ENCODE measurements at regions not wholly inside any gene's neighbourhood (a gene's known extent, or its start where the extent isn't known, plus 50 kb on each side); places are given as distances from the start of the nearest gene placed in this dataset.
A peak's percentile ranks its signal among the peaks of the same experiment; 100 is the strongest.

DNA sequence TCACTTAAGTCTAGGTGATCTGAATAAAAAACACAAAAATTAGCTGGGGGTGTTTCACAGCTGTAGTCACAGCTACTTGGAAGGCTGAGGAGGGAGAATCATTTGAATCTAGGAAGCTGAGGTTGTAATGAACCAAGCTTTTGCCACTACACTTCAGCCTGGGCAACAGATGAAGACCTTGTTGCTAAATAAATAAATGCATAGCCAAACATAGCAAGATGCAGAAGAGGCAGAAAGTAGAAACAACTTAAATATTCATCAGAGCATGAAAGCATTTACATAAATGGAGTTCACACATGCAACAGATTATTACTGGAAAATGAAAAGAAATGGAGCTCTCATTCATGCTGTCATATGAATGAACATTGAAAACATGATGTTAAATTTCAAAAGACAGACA is 348.9 kb upstream of the HSFY2 start:
- no peak overlapping the region for H3K9ac ChIP-seq (ENCODE audit: low read length)
- no peaks in the 10 kb centered on the region for H3K9me3 ChIP-seq (ENCODE audit: control insufficient read depth, low read length)
- H3K4me3 ChIP-seq (ENCODE audit: low read length), result no peak overlapping the region
- no peaks in the 10 kb centered on the region for H3K36me3 ChIP-seq (ENCODE audit: control insufficient read depth, insufficient read depth, low read length)
- H3K27me3 ChIP-seq (ENCODE audit: control insufficient read depth, insufficient read depth, low read length), result no peaks in the 10 kb centered on the region
- H3K4me1 ChIP-seq (ENCODE audit: control insufficient read depth, insufficient read depth, low read length), result no peaks in the 10 kb centered on the region

DNA sequence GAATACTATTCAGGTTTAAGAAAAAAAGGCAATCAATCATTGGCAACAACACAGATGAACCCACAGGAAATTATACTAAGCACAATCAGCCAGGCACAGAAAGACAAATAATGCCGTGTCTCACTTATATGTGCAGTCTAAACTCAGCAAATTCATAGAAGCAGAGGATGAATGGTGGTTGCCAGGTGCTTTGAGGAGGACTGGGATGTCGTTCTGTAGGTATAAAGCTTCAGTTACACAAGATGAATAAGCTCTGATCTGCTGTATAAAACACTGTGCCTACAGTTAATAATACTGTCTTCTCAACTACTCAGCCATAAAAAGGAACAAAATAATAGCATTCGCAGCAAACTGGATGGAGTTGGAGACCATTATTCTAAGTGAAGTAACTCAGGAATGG is 324.8 kb upstream of the HSFY2 start:
- no peak overlapping the region for H3K4me3 ChIP-seq (ENCODE audit: low read length)

DNA sequence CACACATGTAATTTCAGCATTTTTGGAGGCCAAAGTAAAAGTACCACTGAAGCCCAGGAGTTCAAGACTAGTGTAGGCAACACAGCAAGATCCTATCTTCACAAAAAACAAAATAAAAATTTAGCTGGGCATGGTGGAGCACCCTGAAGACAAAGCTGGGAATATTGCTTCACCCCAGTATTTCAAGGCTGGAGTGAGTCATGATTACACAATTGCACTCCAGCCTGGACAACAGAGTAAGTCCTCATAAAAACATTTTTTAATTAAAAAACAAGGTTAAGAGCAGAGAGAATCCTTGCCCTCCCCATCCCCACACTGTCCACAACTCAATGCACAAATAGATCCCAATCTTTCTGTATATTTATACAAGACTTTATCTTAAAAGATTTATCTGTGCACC is 321.9 kb upstream of the HSFY2 start:
- no peak overlapping the region for H3K4me3 ChIP-seq (ENCODE audit: low read length)
- H3K9ac ChIP-seq (ENCODE audit: low read length), result no peak overlapping the region
- no peaks in the 10 kb centered on the region for H3K36me3 ChIP-seq (ENCODE audit: control insufficient read depth, insufficient read depth, low read length)
- no peaks in the 10 kb centered on the region for H3K27me3 ChIP-seq (ENCODE audit: control insufficient read depth, insufficient read depth, low read length)
- no peaks in the 10 kb centered on the region for H3K9me3 ChIP-seq (ENCODE audit: control insufficient read depth, low read length)
- no peaks in the 10 kb centered on the region for H3K4me1 ChIP-seq (ENCODE audit: control insufficient read depth, insufficient read depth, low read length)

More for the DNA sequence above, 324.8 kb upstream of the HSFY2 start:
- no peaks in the 10 kb centered on the region for H3K36me3 ChIP-seq (ENCODE audit: control insufficient read depth, insufficient read depth, low read length)
- H3K9ac ChIP-seq (ENCODE audit: low read length), result no peak overlapping the region
- H3K4me1 ChIP-seq (ENCODE audit: control insufficient read depth, insufficient read depth, low read length), result no peaks in the 10 kb centered on the region
- H3K9me3 ChIP-seq (ENCODE audit: control insufficient read depth, low read length), result no peaks in the 10 kb centered on the region
- H3K27me3 ChIP-seq (ENCODE audit: control insufficient read depth, insufficient read depth, low read length), result no peaks in the 10 kb centered on the region

DNA sequence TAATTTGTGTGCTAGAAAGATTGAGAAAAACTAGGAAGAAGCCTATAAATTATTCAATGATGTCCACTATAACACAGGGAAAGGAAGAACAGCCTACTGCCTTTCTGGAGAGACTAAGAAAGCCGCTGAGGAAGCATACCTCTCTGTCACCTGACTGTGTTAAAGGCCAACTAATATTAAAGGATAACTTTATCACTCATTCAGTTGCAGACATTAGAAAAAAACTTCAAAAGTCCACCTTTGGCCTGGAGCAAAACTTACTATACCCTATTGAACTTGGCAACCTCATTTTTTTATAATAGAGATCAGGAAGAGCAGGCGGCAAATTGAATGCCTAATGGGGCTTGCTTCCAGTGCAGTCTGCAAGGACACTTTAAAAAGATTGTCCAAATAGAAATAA is 309.5 kb upstream of the HSFY2 start:
- Histone ChIP-seq H3K4me3 (ENCODE audit: low read length) (no peak overlapping the region), H3K36me3 (ENCODE audit: control insufficient read depth, insufficient read depth, low read length) (no peaks in the 10 kb centered on the region), H3K27me3 (ENCODE audit: control insufficient read depth, insufficient read depth, low read length) (no peaks in the 10 kb centered on the region), H3K9ac (ENCODE audit: low read length) (no peak overlapping the region), H3K9me3 (ENCODE audit: control insufficient read depth, low read length) (no peaks in the 10 kb centered on the region), H3K4me1 (ENCODE audit: control insufficient read depth, insufficient read depth, low read length) (no peaks in the 10 kb centered on the region)

DNA sequence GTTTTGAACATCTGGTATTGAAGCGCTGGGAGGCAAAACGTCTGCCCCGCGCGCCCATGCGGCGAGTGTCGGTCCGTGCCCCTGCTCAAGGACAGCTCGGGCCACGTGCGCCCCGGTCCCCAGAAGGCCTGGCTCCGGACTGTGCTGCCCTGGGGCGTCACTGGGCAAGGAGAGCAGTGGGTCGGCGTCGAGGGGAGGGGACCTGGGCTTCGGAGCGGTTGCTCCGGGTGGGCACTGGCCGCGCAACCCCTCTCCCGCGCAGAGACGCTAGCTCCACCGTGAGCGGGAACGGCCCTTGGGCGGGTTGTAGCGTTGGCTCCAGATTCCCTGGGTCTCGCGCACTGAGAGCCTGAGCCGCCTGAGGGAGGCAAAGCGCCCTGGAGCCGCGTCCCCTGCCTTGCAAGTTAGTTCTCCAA is 304.2 kb upstream of the HSFY2 start:
- Histone ChIP-seq H3K9ac (ENCODE audit: low read length) (peak overlapping the region; percentile 80), H3K4me3 (ENCODE audit: low read length) (no peak overlapping the region)

DNA sequence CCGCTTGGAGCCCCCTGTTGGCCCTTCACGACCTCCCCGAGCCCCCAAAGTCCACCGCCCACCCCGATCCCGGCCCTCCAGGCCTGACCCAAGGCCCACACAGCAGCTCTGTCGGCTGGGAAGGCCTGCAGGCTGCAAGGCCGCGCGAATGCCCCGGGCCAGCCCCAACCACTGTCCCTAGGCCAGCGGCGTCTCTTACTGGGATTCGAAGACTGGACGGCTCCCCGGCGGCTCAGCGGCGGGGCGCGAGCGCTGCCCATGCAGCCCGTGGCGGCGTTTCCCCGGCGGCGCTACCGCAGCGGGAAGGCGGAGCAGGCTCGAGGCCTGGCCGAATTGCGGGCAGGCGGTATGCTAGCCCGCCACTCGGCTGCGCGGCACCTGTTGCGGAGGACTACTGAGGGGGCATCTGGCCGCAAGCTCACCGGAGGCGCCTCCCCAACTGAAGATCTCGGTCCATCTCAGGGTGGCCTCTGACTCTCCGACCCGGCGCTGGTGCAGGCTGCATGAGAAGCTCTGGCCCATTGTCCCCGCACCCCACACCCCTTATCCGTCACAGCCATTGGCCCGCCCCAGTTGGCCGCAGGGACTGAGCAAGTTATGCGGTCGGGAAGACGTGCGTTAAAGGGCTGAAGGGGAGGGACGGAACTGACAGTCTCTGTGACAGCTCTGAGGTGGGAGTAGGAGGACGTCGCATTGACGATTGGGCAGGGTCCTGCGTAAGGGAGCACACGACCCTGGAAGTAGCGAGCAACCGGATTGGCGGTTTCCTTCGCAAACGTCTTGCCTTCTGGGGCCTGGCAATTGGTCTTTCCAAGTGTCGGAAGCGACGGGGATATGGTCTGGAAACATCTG is 303.5 kb upstream of the HSFY2 start:
- H3K9me3 ChIP-seq (ENCODE audit: control insufficient read depth, low read length), result no peaks in the 10 kb centered on the region
- H3K4me1 ChIP-seq (ENCODE audit: control insufficient read depth, insufficient read depth, low read length), result no peaks in the 10 kb centered on the region
- H3K27me3 ChIP-seq (ENCODE audit: control insufficient read depth, insufficient read depth, low read length), result no peaks in the 10 kb centered on the region
- H3K9ac ChIP-seq (ENCODE audit: low read length), result peak overlapping the region; percentile 80
- no peak overlapping the region for H3K4me3 ChIP-seq (ENCODE audit: low read length)
- no peaks in the 10 kb centered on the region for H3K36me3 ChIP-seq (ENCODE audit: control insufficient read depth, insufficient read depth, low read length)

More for the DNA sequence above, 304.2 kb upstream of the HSFY2 start:
- H3K4me1 ChIP-seq (ENCODE audit: control insufficient read depth, insufficient read depth, low read length), result no peaks in the 10 kb centered on the region
- H3K36me3 ChIP-seq (ENCODE audit: control insufficient read depth, insufficient read depth, low read length), result no peaks in the 10 kb centered on the region
- no peaks in the 10 kb centered on the region for H3K27me3 ChIP-seq (ENCODE audit: control insufficient read depth, insufficient read depth, low read length)
- no peaks in the 10 kb centered on the region for H3K9me3 ChIP-seq (ENCODE audit: control insufficient read depth, low read length)

DNA sequence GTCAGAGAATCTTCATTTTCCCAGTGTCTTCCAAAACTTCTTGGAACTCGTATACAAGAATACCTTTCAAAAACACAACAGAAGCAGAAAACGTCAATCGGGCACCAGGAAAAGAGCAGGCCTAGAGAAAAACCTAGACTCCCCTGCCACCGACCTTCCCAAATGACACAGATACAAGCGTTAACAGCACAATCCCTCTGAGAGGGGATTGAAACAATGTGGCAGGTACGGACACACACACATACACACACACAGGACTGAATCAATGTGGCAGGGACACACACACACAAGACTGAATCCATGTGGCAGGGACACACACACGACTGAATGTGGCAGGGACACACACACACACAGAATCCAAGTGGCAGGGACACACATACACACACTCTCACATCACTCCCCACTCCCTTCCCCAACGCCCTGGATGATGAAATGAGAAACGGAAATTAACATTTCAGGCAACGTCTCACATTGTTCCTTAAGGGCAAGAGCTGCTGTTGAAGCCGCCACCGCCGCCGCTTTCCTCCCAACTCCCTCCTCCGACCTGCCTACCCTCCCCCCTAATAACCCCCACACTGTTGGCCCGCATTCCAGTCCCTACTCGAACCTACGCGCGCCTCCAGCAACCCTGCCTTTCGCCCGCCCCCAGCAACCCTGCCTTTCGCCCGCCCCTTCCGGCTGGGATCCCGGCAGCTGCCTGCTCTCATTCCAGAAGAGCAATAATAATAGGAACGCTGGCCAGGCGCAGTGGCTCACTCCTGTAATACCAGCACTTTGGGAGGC is 302.1 kb upstream of the HSFY2 start:
- no peaks in the 10 kb centered on the region for H3K27me3 ChIP-seq (ENCODE audit: control insufficient read depth, insufficient read depth, low read length)
- H3K36me3 ChIP-seq (ENCODE audit: control insufficient read depth, insufficient read depth, low read length), result no peaks in the 10 kb centered on the region
- peak overlapping the region; percentile 56 for H3K4me3 ChIP-seq (ENCODE audit: low read length)
- H3K4me1 ChIP-seq (ENCODE audit: control insufficient read depth, insufficient read depth, low read length), result no peaks in the 10 kb centered on the region
- peak overlapping the region; percentile 80 for H3K9ac ChIP-seq (ENCODE audit: low read length)
- H3K9me3 ChIP-seq (ENCODE audit: control insufficient read depth, low read length), result no peaks in the 10 kb centered on the region

DNA sequence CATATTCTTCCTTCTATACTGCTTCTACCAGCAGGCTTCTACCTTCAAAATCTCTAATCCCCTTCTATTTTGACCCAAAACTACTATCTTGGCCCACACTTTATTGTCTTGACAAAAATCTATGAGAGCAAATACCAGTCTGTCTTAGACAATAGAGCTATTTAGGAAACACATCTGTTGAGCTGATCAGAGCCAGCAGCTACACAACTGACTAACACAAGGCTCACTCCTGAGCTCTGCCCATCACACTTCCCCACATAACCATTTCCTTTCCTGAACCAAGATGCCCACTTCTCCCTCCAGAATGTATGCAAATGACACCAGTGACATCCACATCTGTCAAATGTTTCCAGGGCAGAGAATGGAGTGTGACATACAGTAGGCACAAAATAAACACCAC is 293.9 kb upstream of the HSFY2 start:
- Histone ChIP-seq H3K27me3 (ENCODE audit: control insufficient read depth, insufficient read depth, low read length) (no peaks in the 10 kb centered on the region), H3K4me1 (ENCODE audit: control insufficient read depth, insufficient read depth, low read length) (peaks cover 34% of the 10 kb centered on the region), H3K9ac (ENCODE audit: low read length) (no peak overlapping the region), H3K9me3 (ENCODE audit: control insufficient read depth, low read length) (no peaks in the 10 kb centered on the region), H3K36me3 (ENCODE audit: control insufficient read depth, insufficient read depth, low read length) (no peaks in the 10 kb centered on the region), H3K4me3 (ENCODE audit: low read length) (no peak overlapping the region)

DNA sequence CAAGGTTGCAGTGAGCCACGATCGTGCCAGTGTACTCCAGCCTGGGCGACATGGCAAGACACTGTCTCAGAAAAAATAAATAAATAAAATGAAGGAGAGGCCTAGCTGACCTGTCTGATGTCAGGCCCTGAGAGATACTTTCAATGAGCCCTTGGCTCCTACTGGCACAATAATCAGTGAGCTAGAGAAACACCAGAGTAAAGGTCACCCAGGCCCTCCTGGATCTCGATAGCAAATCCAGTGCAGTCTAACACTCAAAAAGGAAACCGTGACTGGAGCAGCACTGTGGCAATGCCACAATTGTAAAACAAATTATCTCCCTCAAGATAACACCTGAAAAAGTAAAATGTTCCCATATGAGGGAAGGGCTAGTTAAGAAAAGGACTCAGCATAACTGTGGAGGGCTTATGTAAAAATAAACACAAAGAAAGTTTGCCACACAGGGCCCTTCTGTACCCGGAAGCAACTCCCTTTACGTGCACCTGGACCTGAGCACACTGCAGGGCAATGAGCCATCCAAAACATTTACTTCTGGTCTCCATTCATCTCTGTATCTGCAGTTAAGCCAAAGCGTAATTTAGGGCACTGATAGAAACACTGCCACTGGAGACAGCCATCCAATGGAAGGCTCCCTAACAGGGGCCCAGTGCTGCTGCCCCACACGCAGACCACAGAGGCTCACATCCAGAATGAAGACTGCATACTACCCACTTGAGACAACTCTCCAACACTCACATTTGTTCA is 293.1 kb upstream of the HSFY2 start:
- no peaks in the 10 kb centered on the region for H3K36me3 ChIP-seq (ENCODE audit: control insufficient read depth, insufficient read depth, low read length)
- H3K4me3 ChIP-seq (ENCODE audit: low read length), result no peak overlapping the region
- H3K9ac ChIP-seq (ENCODE audit: low read length), result peak overlapping the region; percentile 57
- no peaks in the 10 kb centered on the region for H3K9me3 ChIP-seq (ENCODE audit: control insufficient read depth, low read length)
- peaks cover 35% of the 10 kb centered on the region for H3K4me1 ChIP-seq (ENCODE audit: control insufficient read depth, insufficient read depth, low read length)
- H3K27me3 ChIP-seq (ENCODE audit: control insufficient read depth, insufficient read depth, low read length), result no peaks in the 10 kb centered on the region

DNA sequence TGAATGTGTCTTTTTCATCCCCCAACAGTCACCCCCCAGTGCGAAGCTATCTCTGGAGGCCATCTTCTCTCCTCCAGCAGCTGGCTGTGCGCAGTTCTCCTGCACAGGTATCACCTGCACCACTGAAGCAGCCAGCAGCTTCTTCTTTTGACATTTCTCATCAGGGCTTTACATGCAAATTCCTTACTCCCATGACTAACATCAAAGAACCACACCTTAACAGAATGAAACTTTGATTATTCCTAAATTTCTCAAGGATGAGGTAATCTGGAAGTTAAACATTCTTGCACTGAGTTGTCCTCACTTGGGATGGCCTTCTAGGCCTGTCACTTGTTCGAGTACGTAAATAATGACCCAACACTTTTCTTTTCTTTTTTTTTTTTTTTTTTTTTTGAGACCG is 291.6 kb upstream of the HSFY2 start:
- Histone ChIP-seq H3K9ac (ENCODE audit: low read length) (no peak overlapping the region), H3K9me3 (ENCODE audit: control insufficient read depth, low read length) (no peaks in the 10 kb centered on the region), H3K36me3 (ENCODE audit: control insufficient read depth, insufficient read depth, low read length) (no peaks in the 10 kb centered on the region), H3K4me3 (ENCODE audit: low read length) (no peak overlapping the region), H3K4me1 (ENCODE audit: control insufficient read depth, insufficient read depth, low read length) (peaks cover 35% of the 10 kb centered on the region), H3K27me3 (ENCODE audit: control insufficient read depth, insufficient read depth, low read length) (no peaks in the 10 kb centered on the region)

DNA sequence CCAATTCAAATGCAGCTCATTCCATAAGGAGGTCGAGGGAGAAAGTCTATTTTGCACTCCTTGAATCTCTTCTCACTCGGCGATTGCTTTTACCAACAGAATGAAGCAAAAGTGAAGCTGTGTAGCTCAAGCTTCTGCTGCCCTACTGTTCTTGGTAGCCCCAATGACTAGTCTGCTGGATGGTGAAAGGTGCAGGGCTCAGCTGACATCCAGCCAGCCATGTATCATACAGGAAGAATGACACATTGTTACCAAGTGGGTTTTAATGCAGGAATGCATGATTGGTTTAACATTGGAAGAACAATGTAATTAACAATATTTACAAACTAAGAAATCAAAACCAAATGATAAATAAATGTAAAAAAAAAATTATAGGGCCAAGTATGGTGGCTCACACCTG is 286.2 kb upstream of the HSFY2 start:
- Histone ChIP-seq H3K36me3 (ENCODE audit: control insufficient read depth, insufficient read depth, low read length) (no peaks in the 10 kb centered on the region), H3K27me3 (ENCODE audit: control insufficient read depth, insufficient read depth, low read length) (no peaks in the 10 kb centered on the region), H3K4me3 (ENCODE audit: low read length) (no peak overlapping the region), H3K9ac (ENCODE audit: low read length) (no peak overlapping the region), H3K9me3 (ENCODE audit: control insufficient read depth, low read length) (no peaks in the 10 kb centered on the region), H3K4me1 (ENCODE audit: control insufficient read depth, insufficient read depth, low read length) (peaks cover 10% of the 10 kb centered on the region)

Data from mucosa of stomach (tissue), 1 donor.